ENCODE measurements at regions not wholly inside any gene's neighbourhood (a gene's known extent, or its start where the extent isn't known, plus 50 kb on each side); places are given as distances from the start of the nearest gene placed in this dataset.

GRCh38 chr11:79960461-79960860 lies 519.6 kb upstream of the TENM4 start:
- H3K79me2 ChIP-seq (ENCODE audit: insufficient read depth, low read length) = no peaks in the 10 kb centered on the region
- H3K27ac ChIP-seq (ENCODE audit: insufficient read length, low read depth, low read length) = no peak overlapping the region
- H3K9me3 ChIP-seq (ENCODE audit: control insufficient read depth, low read depth, low read length) = peaks cover 10% of the 10 kb centered on the region
- H3K23ac ChIP-seq (ENCODE audit: insufficient read length, low read depth, low read length) = no peak overlapping the region
- no peaks in the 10 kb centered on the region for H3K79me1 ChIP-seq (ENCODE audit: insufficient read depth, low read depth, low read length, poor library complexity, severe bottlenecking)
- H3K27me3 Mint-ChIP-seq (ENCODE audit: low read depth) = no peaks in the 10 kb centered on the region; the same call in 1 of the 2 replicates
- no peak overlapping the region for H2AK5ac ChIP-seq (ENCODE audit: insufficient read length, low read length)
- H2BK20ac ChIP-seq (ENCODE audit: low read depth, low read length, poor library complexity, severe bottlenecking) = no peak overlapping the region
- H3K4me2 ChIP-seq (ENCODE audit: insufficient read depth, insufficient read length, low read length) = no peak overlapping the region
- H3K14ac ChIP-seq (ENCODE audit: insufficient read depth, low read length) = no peak overlapping the region
- no peak overlapping the region for H2BK5ac ChIP-seq (ENCODE audit: insufficient read length, low read length)
- H2BK15ac ChIP-seq (ENCODE audit: low read depth, low read length) = no peak overlapping the region
- peaks cover 2 to 4% of the 10 kb centered on the region in 2 experiments; a peak in 1 of 4 replicates for H3K4me1 Mint-ChIP-seq
- H3K56ac ChIP-seq (ENCODE audit: insufficient read length, low read depth, low read length) = no peak overlapping the region
- no peak overlapping the region for H2BK12ac ChIP-seq (ENCODE audit: insufficient read length, low read depth, low read length)
- H4K91ac ChIP-seq (ENCODE audit: insufficient read length, low read depth, low read length) = no peak overlapping the region
- no peak overlapping the region for H3K4me3 Mint-ChIP-seq
- no peaks in the 10 kb centered on the region for H3K27me3 ChIP-seq (ENCODE audit: insufficient read depth, low read length)
- H3K27ac Mint-ChIP-seq = no peak overlapping the region
- TF ChIP-seq CTCF (conservative IDR thresholded peaks at IDR 0.05) = no peak
- no peak overlapping the region for H2AFZ ChIP-seq (ENCODE audit: low read length)
- no peak overlapping the region for H2BK120ac ChIP-seq (ENCODE audit: low read depth, low read length, poor library complexity, severe bottlenecking)
- H3K18ac ChIP-seq (ENCODE audit: insufficient read length, low read depth, low read length) = no peak overlapping the region
- H3K9me3 Mint-ChIP-seq = peaks cover 18 to 24% of the 10 kb centered on the region in 2 experiments
- no peak overlapping the region for H3K9ac ChIP-seq (ENCODE audit: extremely low read depth, insufficient read length, low read length)
- peaks cover 7 to 19% (median 12%) of the 10 kb centered on the region in 3 experiments; a peak in 6 of 7 replicates for H3K36me3 Mint-ChIP-seq (ENCODE audit: insufficient read depth in 1 of 3, low read depth in 3 of 3)
- H4K5ac ChIP-seq (ENCODE audit: insufficient read length, low read depth, low read length) = no peak overlapping the region
- H4K20me1 ChIP-seq (ENCODE audit: control insufficient read depth, insufficient read depth, insufficient read length) = no peaks in the 10 kb centered on the region
- H3K23me2 ChIP-seq (ENCODE audit: insufficient read length, low read depth, low read length, poor library complexity, severe bottlenecking) = no peaks in the 10 kb centered on the region
- no peak overlapping the region for H3T11ph ChIP-seq (ENCODE audit: low read length)
- DNase-seq = no peak
- H3K4me1 ChIP-seq (ENCODE audit: insufficient read depth, low read length) = no peaks in the 10 kb centered on the region
- no peak overlapping the region for H4K8ac ChIP-seq (replicated peaks; ENCODE audit: insufficient read length, low read depth, low read length)
- no peak overlapping the region for H3K4ac ChIP-seq (ENCODE audit: low read depth, low read length)

Measured in H9 (cell line).